Nucleus accumbens (tissue), 56 donors: ENCODE measurements at regions not wholly inside any gene's neighbourhood (a gene's known extent, or its start where the extent isn't known, plus 50 kb on each side); places are given as distances from the start of the nearest gene placed in this dataset.
"Not testable (repeated sequence)": the region's sequence is repeated elsewhere in the genome, so short reads cannot be mapped to it uniquely, and the experiment has no call there.

Experiments used
- DNase-seq, 56 donors: peaks; one replicate each; lab custom pipeline; 2025; lab: John Stamatoyannopoulos, UW

DNA sequence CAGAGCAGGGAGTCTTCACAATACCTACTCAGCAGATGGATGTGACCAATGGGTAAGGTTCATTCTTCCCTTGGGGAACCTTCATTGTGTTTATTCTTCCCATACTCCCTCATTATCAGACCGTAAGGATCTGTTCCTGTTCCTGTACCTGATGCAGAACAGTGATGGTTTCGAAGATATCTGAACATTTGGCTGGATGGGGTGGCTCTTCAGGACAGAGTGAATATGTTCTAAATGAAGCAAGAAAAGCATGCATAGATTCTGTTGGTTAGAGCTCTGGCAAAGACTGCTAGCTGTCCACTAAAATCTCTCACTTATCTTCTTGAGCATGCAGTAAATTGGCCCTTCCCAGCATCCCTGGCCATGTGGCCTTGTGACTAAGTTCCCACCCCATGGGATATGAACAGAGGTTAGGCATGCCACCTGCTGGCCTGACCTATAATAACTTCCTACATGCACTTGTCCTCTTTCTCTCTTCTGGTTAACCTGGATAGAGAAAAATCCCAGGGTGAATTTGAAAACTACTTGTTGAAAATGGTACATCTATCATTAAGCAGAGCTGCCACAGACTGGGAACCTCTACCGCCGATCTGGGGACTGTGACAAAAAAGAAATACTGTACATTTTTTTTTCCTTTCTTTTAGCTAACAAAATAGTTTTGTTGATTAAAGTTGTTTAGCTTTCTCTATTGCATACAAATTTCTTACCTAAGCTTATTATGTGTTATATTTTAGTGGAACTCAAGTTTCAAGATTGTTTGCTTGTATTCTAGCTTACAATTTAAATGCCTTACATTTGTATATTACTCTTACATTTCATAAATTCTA is 60.0 kb upstream of the BANK1 start:
- peak in 28 of 56 donors; percentile 0 to 61 (median 8) for DNase-seq

GRCh38 chr4:101727238-101727637 is 63.3 kb upstream of the BANK1 start:
- no peak for DNase-seq

- DNase-seq: peak in 15 of 56 donors; percentile 1 to 56 (median 14)
These were observed 66.4 kb upstream of the BANK1 start for GRCh38 chr4:101724093-101724492.

DNA sequence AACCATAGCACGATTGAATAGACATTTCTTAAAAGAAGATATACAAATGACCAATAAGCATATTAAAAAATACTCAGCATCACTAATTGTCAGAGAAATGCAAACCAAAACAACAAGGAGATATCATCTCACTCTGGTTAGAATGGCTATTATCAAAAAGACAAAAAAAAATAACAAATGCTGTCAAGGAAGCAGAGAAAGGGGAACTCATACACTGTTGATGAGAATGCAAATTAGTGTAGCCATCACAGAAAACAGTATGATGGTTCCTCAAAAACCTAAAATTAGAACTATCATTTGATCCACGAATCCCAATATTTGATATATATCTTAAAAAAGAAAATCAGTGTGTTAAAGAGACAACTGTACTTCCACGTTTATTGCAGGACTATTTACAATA is 71.7 kb upstream of the BANK1 start:
- DNase-seq: no peak

DNA sequence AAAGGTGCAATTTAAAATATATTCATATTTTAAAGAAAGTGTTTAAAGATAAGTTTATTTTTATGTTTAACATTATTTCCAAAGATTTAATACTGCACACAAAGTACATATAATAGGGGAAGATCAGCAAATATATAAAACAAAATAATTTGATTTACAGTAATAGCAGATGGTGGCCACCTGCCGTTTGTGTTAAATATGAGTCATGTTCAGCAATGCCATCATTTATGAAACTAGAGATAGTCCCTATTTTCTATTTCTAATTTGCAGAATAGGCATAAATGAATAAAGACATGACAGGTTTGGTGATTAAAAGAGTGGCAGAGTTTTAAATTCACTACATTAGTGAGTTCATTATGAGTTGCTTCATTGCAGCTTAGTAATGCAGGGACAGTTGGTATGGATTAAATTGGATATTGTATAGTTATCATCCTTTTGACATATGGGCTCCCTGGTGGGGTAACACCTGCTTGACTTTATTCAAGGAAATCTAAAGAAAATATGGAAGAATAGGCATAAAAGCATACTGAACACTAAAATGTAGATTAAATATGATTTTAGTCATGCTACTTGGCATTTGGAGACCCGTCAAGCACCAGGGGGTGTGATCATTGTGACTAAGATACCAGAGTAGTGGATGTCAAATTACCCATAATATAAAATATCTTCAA is 78.8 kb upstream of the BANK1 start:
- no peak for DNase-seq

DNA sequence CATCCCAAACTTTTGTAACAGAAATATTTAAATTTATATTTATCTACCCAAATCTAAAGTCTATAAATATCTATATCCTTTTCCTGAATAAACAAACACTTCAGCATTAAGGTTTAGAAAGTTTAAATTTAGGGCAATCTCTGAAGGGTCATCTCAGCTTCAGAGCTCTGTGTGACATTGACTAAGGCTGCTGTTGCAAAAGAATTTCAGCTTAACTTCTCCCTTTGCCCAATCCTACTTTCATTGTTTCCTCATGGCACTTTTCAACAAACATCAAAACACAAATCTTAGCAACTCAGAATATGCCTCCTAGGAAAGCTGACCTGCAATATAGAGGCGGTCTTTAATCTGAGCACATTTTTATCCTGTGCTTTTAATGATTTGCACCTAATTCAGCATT is 79.7 kb upstream of the BANK1 start:
- DNase-seq: no peak

DNA sequence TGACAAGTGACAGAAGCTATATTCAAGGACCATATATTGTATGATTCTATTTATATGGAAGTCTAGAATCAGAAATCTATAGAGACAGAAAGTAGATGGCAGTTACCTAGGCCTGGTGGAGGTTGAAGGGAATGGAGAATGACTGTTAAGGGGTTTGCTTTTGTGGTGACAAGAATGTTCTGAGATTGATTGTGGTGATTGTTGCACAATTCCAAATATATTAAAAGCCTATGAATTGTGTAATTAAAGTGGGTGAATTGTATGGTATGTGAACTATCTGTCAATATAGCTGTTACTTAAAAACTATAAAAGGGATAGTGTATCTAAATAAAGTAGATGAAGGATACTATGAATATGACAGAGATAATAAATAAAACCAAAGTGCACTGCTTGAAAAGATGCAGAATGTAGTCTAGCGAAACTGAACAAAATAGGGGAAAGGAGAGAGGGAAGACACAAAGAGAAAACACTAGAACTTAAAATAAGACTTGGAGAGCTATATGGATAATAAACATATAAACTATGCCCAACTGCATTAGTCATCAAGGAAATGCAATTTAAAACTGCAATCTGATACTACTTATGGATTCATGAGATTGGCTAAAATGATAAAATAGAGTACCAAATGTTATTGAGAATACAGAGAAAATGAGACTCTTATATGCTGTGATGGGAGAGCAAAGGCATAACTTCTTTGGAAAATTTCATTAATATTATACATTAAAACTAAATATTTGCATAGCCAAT is 82.1 kb upstream of the BANK1 start:
- DNase-seq: no peak

- no peak for DNase-seq
These were observed 82.9 kb upstream of the BANK1 start for GRCh38 chr4:101707596-101707995.

- DNase-seq: no peak
These were observed 83.9 kb upstream of the BANK1 start for GRCh38 chr4:101706535-101707057.

DNA sequence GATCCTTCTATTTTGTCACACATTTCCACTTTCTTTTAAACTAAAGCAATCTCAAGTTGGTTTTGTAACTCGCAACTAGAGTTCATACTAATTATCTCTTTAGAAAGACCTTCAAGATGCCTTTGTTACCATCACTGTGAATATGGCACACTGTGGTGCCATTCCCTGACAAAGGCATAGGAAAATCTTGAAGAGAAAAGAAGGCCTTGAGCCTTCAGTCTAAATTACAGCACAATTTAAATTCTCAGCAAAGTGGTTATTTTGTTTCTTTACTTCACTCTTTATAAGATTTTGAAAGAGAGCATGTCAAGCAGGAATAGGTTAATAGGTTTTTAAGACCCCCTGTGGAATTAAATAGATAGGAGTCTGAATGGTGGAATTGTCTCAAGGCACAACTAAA is 89.0 kb upstream of the BANK1 start:
- DNase-seq: no peak

- DNase-seq: no peak
These were observed 90.9 kb upstream of the BANK1 start for GRCh38 chr4:101699441-101700124.

- DNase-seq: no peak
These were observed 93.3 kb upstream of the BANK1 start for GRCh38 chr4:101697266-101697665.

DNA sequence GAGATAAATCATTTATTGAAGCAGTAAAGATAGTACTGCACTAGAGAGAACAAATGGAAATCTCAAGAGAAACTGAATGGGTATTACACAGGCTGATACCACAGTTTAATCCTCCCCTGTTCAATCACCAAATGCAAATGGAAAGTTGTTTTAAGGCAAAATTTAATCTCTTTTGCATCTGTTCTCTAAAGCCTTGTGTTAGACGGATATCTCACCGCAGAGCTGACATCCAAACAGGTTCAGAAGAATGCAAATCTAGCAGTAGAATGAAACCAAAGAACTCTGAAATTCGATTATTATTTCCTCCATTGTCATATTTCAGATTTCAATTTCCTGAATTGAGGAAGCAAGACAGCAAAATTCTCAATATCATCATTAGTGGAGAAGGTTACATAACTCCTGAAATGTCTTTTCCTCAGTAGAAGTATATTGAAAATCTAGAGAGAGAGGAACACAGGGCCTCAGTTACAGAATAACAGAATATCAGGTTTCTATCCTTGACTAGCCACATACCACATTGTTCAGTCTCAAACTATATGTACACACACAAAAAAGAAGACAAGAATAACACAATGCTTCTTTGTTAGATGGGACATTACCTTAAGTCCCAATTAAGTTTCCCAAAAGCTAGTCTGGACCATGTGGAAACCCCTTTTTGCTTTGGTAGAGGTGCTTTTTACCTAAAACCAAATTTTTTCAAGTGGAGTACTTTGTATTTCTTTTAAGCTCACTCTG is 94.1 kb upstream of the BANK1 start:
- DNase-seq: no peak

- DNase-seq: no peak
These were observed 95.4 kb upstream of the BANK1 start for GRCh38 chr4:101695176-101695575.

GRCh38 chr4:101694403-101694802 is 96.1 kb upstream of the BANK1 start:
- DNase-seq: not testable (repeated sequence)

DNA sequence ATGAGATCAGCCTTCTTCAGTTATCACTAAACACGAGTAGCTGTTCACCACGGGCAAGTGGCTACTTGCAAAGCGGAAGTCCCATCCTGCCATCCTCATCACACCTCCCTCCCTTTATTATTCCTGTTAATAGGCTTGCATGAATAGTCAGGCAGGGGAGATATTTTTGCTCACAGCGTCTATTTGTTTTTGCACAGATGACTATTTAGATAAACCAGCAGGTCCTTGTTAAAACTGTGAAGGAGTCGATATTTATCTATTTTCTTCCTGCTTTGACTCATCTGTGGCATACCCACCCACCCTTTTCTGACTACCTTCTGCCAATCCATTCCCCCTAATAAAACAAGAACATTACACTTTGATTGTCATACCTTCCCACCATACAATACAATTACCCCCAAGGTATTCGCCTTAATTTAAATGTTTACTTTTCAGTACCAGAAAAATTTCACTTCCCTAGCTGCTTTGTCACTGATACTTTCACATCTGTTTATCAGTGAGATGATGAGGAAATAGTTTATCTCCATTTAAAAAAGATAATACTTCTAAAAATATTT is 96.6 kb upstream of the BANK1 start:
- no peak for DNase-seq

GRCh38 chr4:101689220-101689619 is 101.3 kb upstream of the BANK1 start:
- DNase-seq: no peak

- DNase-seq: no peak
These were observed 105.4 kb upstream of the BANK1 start for GRCh38 chr4:101685126-101685525.

- DNase-seq: no peak
These were observed 107.6 kb upstream of the BANK1 start for GRCh38 chr4:101682946-101683345.

GRCh38 chr4:101678180-101678579 is 112.3 kb upstream of the BANK1 start:
- DNase-seq: no peak
